CD4-positive, alpha-beta T cell treated with Interleukin-21 for 1 hour (primary cell): ENCODE measurements at regions not wholly inside any gene's neighbourhood (a gene's known extent, or its start where the extent isn't known, plus 50 kb on each side); places are given as distances from the start of the nearest gene placed in this dataset.

ENCODE experiments used
- DNase-seq: peaks from one replicate; pipeline ENCODE4 v3.0.0-alpha.2; 2020

DNA sequence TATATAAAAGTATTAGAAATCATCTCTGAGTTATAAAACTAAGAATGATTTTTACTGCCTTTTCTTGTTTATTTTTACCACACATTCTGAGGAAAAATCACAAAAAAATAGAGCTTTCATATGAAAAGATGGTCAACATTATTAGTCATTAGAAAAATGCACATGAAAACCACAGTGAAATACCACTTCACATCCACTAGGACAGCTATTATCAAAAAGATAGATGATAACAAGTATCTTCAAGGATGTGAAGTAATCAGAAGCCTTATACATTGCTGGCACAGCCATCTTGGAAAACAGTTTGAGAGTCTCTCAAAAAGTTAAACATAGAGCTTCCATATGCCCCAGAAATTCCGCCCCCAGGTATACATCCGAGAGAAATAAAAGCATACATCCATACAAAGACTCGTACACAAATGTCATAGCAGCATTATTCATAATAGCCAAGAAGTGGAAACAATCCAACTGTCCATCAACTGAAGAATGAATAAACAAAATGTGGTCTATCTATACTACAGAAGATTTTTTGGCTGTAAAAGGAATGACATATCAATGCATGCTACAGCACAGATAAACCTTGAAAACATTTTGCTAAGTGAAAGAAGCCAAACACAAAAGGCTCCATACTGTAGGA is 523.9 kb downstream of the FUT8 start:
- no peak for DNase-seq

DNA sequence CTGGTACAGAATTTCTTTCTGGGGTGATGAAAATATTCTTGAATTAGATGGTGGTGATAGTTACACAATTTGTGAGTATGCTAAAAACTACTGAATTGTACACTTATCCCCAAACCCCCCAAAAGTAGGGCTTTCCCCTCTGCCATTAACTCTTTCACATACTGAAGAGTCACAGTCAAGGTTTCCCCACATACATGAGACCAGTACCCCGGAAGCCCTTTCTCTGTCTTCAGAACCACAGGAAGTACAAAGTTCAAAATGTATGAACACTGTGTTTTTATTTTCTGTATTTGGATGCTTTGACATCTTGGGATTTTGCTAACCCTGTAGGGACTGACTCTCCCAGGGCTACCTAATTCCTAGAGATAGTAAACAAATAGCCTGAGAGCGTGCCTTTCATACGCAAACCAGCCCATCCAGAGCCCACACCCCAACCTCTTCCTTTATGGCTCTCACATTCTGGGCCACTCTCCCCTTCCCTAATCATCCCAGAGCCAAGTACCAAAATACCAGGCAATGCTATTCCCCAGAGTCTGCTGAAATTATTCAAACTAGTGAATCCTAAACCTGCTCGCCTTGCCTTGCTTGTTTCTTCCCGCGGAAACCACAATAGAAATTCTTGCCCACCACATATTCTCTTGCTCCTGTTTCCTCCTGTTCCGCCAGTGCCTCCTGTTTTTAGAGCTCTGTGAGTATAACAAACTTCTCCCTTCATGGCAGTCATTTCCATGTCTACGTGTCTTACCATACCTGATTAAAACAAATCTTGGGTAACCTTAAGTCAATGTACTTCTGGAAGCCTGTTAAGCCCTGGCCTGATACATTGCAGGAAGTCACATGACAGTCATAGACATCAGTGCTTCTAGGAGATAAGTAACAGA is 524.8 kb downstream of the FUT8 start:
- DNase-seq = no peak

DNA sequence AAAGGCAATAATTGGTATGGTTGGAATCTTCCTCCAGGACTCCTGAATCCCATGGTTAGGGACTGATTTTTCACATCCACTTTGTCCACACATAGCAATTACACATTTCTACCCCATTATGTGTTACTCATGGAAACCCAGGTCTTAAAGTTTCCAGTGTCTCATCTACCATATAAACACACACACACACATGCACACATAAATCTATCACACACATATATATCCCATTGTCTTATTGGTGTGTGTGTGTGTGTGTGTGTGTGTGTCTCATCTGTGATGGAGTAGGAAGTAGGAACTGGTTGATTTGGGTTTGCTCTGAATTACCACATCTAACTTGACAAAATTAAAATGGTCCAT is 525.4 kb downstream of the FUT8 start:
- DNase-seq = no peak

GRCh38 chr14:65938738-65939137 is 526.2 kb downstream of the FUT8 start:
- DNase-seq = no peak

DNA sequence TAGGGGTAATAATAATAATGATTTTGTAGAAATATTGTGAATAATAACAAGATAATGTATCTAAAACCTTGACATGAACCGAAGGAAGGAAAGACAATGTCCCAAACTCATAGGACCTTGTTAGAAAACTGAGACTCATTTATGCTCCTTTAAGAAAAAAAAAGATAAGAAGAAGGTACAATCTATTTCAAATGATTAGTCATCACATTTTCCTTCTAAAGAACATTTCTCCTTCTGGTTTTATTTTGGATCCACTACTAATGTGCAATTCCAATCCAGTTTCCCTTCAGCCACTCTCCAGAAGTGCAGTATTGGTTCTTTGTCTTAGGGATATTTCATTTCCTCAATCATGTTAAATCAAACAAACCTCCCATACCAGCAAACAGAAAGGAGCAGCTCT is 526.7 kb downstream of the FUT8 start:
- DNase-seq = no peak

DNA sequence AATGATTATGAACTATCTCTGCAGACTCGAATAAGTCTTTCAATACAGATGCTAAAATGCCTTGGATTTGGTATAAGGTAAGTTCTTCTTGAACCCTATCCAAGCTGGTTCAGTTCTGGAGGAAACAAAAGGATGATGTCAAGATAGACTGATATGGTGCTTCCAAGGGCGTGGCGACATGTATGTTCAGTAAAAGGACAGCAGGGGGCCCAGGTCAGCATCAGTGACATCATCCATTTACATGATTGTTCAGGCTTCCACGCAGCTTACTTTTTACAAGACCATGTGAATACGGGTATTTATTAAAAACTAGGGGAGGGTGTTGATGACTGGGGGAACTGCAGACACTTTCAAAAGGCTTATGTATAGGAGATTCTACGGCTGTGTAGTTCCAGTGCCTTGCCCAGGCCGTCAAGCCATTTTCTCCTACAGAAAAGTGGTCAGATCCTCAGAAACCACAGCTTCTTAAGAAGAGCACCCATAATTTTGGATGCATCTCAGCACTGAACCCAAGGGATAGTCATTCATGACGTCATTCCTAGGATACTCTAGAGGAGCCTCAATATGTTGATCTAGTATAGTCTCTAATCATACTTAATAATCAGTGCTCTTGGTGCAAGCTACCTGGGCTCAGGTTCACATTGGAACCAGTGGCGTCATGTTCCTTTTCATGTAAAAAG is 527.7 kb downstream of the FUT8 start:
- DNase-seq = no peak

DNA sequence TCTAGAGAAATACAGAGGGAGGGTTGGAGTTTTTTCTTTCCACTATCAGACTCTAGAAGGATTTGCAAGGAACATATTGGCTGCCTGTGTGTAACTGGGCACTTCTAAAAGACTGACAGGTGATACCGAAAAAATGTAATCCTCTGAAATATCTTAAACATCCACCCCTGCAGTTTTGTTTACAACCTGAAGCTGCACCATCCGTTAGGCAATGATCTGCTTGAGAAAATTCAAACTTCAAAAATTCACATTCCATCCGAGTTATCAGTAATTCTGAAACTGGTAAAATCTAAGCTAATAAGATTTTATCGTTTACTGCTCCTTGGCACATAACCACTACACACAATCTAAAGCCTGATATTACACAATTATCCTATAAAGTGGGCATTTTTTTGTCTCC is 528.6 kb downstream of the FUT8 start:
- DNase-seq = no peak

DNA sequence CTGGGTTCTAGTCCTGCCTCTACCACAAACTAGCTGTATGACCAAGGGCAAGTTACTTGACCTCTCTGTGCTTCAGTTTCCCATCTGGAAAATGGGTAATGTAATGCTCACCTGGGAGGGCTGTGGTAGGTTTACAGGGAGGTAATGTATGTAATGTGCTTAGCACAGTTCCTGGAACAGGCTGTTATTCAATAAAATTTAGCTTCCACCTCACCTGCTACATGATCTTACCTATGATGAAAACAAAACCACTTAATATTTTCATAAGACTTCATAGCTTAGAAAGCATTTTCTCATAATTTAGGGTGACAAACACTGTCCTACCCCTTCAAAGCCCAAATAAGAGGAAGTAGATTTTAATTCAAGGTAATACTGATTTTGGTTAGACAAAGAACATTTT is 530.6 kb downstream of the FUT8 start:
- DNase-seq = no peak

- no peak for DNase-seq
Observed at GRCh38 chr14:65943916-65944410, 531.4 kb downstream of the FUT8 start.

GRCh38 chr14:65945327-65945726 is 532.8 kb downstream of the FUT8 start:
- no peak for DNase-seq

DNA sequence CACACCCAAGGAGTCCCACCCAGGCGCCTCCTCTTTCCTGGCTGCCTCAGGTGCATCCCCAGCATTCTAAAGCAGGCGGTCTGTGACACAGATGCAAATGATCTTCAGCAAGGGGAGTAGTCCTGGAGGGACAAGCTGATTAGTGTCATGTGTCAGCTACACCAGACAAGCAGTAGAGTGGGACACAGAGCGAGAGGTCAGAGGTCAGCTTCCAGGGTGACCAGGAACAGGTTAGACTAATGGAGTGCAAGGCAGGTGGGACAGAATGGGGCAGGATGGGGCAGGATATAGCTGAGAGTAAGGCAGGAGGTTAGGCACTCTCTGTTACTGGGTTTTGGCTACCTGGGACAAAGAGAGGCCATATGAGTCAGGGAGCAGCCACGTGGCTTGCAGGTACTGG is 534.0 kb downstream of the FUT8 start:
- DNase-seq = no peak

GRCh38 chr14:65948302-65948701 is 535.8 kb downstream of the FUT8 start:
- DNase-seq = no peak

GRCh38 chr14:65949711-65950516 is 536.3 kb upstream of the CCDC196 start:
- no peak for DNase-seq

DNA sequence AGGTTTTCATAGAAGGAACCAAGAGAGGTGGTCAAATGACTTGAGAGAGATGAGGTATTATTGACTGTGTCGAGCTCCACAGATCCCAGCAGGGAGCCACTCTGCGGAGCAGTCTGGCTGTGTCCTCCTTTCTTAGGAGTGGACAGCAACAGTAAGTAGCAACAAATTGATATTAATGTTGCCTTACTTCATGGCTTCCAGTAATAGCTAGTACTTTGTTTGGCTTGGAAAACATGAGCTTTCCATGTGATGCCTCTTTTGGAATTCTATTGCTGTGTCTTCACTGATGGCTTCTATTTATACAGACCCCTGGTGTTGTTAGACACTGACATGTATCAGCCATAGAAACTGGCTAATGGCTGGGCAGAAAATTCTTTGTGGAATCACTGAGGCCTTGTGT is 531.2 kb upstream of the CCDC196 start:
- no peak for DNase-seq

- DNase-seq = no peak
Observed at GRCh38 chr14:65957631-65958205, 528.5 kb upstream of the CCDC196 start.

DNA sequence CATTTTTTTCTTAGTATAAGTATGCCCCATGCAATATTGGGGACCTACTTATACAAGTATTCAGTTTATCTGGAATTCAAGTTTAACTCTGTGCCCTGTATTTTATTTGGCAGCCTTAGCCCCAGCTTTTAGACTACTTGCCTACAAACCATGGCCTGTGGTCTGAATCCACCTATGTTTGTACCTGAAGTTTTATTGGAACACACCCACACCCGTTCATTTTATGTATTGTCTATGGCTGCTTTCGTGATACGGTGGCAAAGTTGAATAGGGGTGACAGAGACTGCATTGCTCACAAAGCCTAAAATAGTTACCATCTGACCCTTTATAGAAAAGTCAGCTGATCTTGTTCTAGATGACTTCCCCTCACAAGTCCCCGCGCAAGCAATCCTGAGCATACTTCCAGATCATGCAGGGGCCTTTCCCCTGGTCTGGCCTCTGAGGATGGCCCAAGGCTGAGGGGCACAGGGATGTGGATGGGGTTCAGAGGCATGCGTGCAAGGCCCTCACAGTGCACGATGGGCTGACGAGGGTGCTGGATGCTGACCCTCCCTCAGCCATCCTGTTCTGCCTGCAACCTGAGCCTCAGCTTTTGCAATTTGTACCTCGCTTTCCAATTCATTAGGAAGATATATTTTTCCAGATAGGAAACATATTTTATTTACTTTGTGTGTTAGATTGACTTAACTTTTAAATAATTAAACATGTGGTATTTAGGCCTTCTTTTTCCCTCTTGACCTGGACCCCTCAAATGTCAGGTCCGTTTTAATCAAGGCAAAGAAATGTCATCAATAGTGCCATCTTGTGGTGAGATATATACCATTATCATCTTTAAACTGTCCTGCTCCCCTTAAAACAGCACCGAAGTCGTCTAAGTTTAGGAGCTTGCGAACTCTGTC is 527.3 kb upstream of the CCDC196 start:
- DNase-seq = peak; percentile 59

GRCh38 chr14:65959563-65960024 is 526.6 kb upstream of the CCDC196 start:
- DNase-seq = no peak

DNA sequence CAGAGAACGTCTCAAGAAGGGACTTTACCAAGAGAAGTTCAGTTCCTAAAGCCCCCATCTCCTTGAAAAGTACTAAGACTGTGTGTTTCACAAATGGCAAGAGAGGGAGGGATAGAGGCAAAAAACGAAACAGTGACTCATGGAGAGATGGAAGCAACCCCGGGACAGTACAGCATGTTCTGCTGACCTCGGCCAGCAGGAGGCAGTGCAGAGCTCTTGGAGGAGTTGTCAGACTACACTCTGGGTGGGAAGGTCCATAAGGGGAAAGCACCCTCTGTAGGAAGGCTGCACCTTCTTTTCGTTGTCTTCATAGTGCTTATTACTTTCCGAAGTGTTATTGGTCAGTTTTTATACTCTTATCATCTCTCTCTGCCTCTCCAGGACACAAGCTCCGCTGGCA is 525.2 kb upstream of the CCDC196 start:
- DNase-seq = peak; percentile 67

DNA sequence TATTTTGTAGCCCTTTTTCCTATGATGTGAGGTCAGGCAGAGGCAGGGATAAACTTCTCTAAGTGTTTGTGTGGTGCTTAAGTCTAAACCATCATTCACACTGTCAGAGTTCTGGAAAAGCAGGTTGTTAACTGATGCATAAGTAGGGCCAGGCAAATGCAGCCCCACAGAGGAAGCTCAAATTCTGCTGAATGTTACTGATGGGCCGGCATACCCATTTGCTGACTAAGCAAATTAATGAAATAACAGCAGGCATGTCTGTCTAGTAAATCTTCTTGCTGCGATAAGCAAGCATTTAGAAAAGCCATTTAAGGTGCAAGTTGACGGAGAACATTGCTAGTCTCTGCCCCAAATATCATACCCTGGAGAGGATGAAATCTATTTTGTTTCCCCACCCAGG is 523.2 kb upstream of the CCDC196 start:
- no peak for DNase-seq

GRCh38 chr14:65964366-65964765 is 521.8 kb upstream of the CCDC196 start:
- DNase-seq = no peak

GRCh38 chr14:65966188-65966587 is 520.0 kb upstream of the CCDC196 start:
- no peak for DNase-seq
